ENCODE measurements at regions not wholly inside any gene's neighbourhood (a gene's known extent, or its start where the extent isn't known, plus 50 kb on each side); places are given as distances from the start of the nearest gene placed in this dataset.

GRCh38 chr18:50472941-50473340 is 86.9 kb upstream of the MAPK4 start:
- H3K4me2 ChIP-seq (ENCODE audit: low read length), result no peak overlapping the region
- CTCF ChIA-PET, result no interaction called here
- H2AFZ ChIP-seq (ENCODE audit: low read depth, low read length, poor library complexity, severe bottlenecking), result no peak overlapping the region
- no peaks in the 10 kb centered on the region for H4K20me1 ChIP-seq (ENCODE audit: insufficient read depth)
- H3K36me3 ChIP-seq (ENCODE audit: control insufficient read depth in 1 of 2, insufficient read depth in 2 of 2, low read length in 2 of 2), result no peaks in the 10 kb centered on the region
- H3K9me3 ChIP-seq (ENCODE audit: control insufficient read depth in 1 of 2, insufficient read depth in 1 of 2, low read depth in 1 of 2, low read length in 2 of 2), result no peaks in the 10 kb centered on the region
- H3K79me2 ChIP-seq (ENCODE audit: insufficient read depth, low read length), result no peaks in the 10 kb centered on the region
- H3K9me2 ChIP-seq (ENCODE audit: insufficient read depth), result no peaks in the 10 kb centered on the region
- H3K27ac ChIP-seq (ENCODE audit: low read depth, low read length), result no peak overlapping the region
- no peak overlapping the region for H3K9ac ChIP-seq (ENCODE audit: low read length)
- ATAC-seq, result no peak
- H3K4me1 ChIP-seq (ENCODE audit: control insufficient read depth in 1 of 2, insufficient read depth in 2 of 2, low read length in 2 of 2), result no peaks in the 10 kb centered on the region
- peaks cover 28% of the 10 kb centered on the region; the same call in 1 of the 2 replicates for H3K27me3 ChIP-seq (ENCODE audit: insufficient read depth, low read length)
- BruUV-seq (replicated peaks), result no TSS peak
- intact Hi-C loops (cut with micrococcal nuclease), result no loop called here
- no peak for DNase-seq (ENCODE audit: low read depth, low spot score)
- no peak overlapping the region for H3K4me3 ChIP-seq (replicated peaks in 1 of 2; ENCODE audit: low read depth in 1 of 2, low read length in 2 of 2)
- RAD21 ChIA-PET (ENCODE audit: low non-redundant PET in 1 of 2, low total read pairs in 2 of 2, uncharacterized antibody in 2 of 2, unreplicated experiment in 2 of 2), result no interaction called here
- POLR2A ChIA-PET, result no interaction called here
- no peak for TF ChIP-seq SP1 (IDR thresholded peaks at IDR 0.05; ENCODE audit: low read depth)
- no peak for TF ChIP-seq SIN3A (IDR thresholded peaks at IDR 0.05; ENCODE audit: low read depth)
- TF ChIP-seq EZH2 (IDR thresholded peaks at IDR 0.05), result no peak
- no peak for TF ChIP-seq MAX (IDR thresholded peaks at IDR 0.05)
- TF ChIP-seq ZFX (IDR thresholded peaks at IDR 0.05), result no peak
- no peak for TF ChIP-seq CBX3 (IDR thresholded peaks at IDR 0.05; ENCODE audit: low read depth)
- TF ChIP-seq EZH2phosphoT487 (IDR thresholded peaks at IDR 0.05; ENCODE audit: borderline replicate concordance), result no peak
- TF ChIP-seq EGR1 (IDR thresholded peaks at IDR 0.05; ENCODE audit: low read depth), result no peak
- TF ChIP-seq ATF3 (IDR thresholded peaks at IDR 0.05), result no peak
- no peak for TF ChIP-seq YY1 (IDR thresholded peaks at IDR 0.05; ENCODE audit: extremely low read depth, insufficient replicate concordance, low read depth, low read length)
- TF ChIP-seq ZNF274 (IDR thresholded peaks at IDR 0.05; ENCODE audit: low read depth, low read length), result no peak
- no peak for TF ChIP-seq FOSL1 (IDR thresholded peaks at IDR 0.05; ENCODE audit: low read depth)
- no peak for TF ChIP-seq CTCF (IDR thresholded peaks at IDR 0.05 in 2 of 3, conservative IDR thresholded peaks at IDR 0.05 in 1 of 3; ENCODE audit: borderline replicate concordance in 1 of 3, insufficient read depth in 1 of 3, low read depth in 2 of 3, low read length in 2 of 3)
- TF ChIP-seq CEBPB (IDR thresholded peaks at IDR 0.05; ENCODE audit: low read depth), result no peak
- TF ChIP-seq RAD21 (IDR thresholded peaks at IDR 0.05; ENCODE audit: low read depth), result no peak
- TF ChIP-seq SRF (IDR thresholded peaks at IDR 0.05; ENCODE audit: low read depth), result no peak
- no peak for TF ChIP-seq ZBTB33 (IDR thresholded peaks at IDR 0.05; ENCODE audit: extremely low read depth, insufficient replicate concordance, low read length)
- no peak for TF ChIP-seq REST (IDR thresholded peaks at IDR 0.05; ENCODE audit: low read depth)
- TF ChIP-seq ELF1 (IDR thresholded peaks at IDR 0.05; ENCODE audit: borderline replicate concordance, low read depth), result no peak
